SU-DHL-6 (cell line): ENCODE measurements at regions not wholly inside any gene's neighbourhood (a gene's known extent, or its start where the extent isn't known, plus 50 kb on each side); places are given as distances from the start of the nearest gene placed in this dataset.

Experiments used
- H2AFZ ChIP-seq: fragments of 200-600 bp; sonication (generic); 2 replicates; pipeline ENCODE4 v1.6.1; 2014; ENCODE audit warnings: low read depth, mild to moderate bottlenecking, moderate library complexity, mixed read lengths, antibody characterized with exemption, low read length; ENCODE audit not compliant: severe bottlenecking
- H3F3A ChIP-seq: fragments of 200-600 bp; shearing (Covaris generic); 2 replicates; pipeline ENCODE4 v1.6.0; 2016; ENCODE audit warnings: antibody characterized with exemption, mild to moderate bottlenecking; ENCODE audit not compliant: insufficient read depth
- H3K27ac ChIP-seq: fragments of 200-600 bp; sonication (generic); 2 replicates; pipeline ENCODE4 v1.5.1; 2016; ENCODE audit warnings: low read depth, mild to moderate bottlenecking, low read length, moderate library complexity, mixed read lengths
- H3K27me3 ChIP-seq: fragments of 200-600 bp; sonication (generic), shearing (Covaris generic); 2 replicates; pipeline ENCODE4 v1.6.0; 2014; ENCODE audit warnings: mild to moderate bottlenecking, low read length
- H3K36me3 ChIP-seq: fragments of 200-600 bp; sonication (generic); 2 replicates; pipeline ENCODE4 v1.6.1; 2014; ENCODE audit warnings: mild to moderate bottlenecking, low read length, mixed read lengths
- H3K4me2 ChIP-seq: fragments of 300-600, 200-600 bp; shearing (Covaris generic), sonication (generic); 2 replicates; pipeline ENCODE4 v1.6.0; 2014; ENCODE audit warnings: low read length, low read depth, mild to moderate bottlenecking; ENCODE audit not compliant: poor library complexity, severe bottlenecking
- H3K4me3 ChIP-seq: fragments of 200-600 bp; sonication (generic); 2 replicates; pipeline ENCODE4 v1.5.1; 2014; ENCODE audit warnings: antibody characterized with exemption, low read length, mild to moderate bottlenecking, mixed read lengths; ENCODE audit not compliant: insufficient read depth, poor library complexity, severe bottlenecking
- H3K79me2 ChIP-seq: fragments of 200-600 bp; sonication (generic); 2 replicates; pipeline ENCODE4 v1.6.1; 2014; ENCODE audit warnings: mild to moderate bottlenecking, low read length, moderate library complexity; ENCODE audit not compliant: insufficient read depth
- H3K9ac ChIP-seq: fragments of 200-600 bp; sonication (generic); 2 replicates; pipeline ENCODE4 v1.7.0; 2014; ENCODE audit warnings: mild to moderate bottlenecking, low read length
- H3K9me2 ChIP-seq: fragments of 200-600 bp; sonication (generic); replicated peaks from 2 replicates; pipeline ENCODE4 v1.6.1; 2014; ENCODE audit warnings: low read length; ENCODE audit not compliant: insufficient read depth
- H3K9me3 ChIP-seq: fragments of 200-600 bp; sonication (generic); 2 replicates; pipeline ENCODE4 v1.6.1; 2014; ENCODE audit warnings: low read length, mixed read lengths; ENCODE audit not compliant: insufficient read depth
- H4K20me1 ChIP-seq: fragments of 200-600 bp; sonication (generic); 2 replicates; pipeline ENCODE4 v1.6.1; 2014; ENCODE audit warnings: low read depth, mild to moderate bottlenecking, antibody characterized with exemption, low read length, moderate library complexity, mixed read lengths
- EZH2phosphoT487 ChIP-seq: fragments of 200-600 bp; sonication (generic), shearing (Covaris generic); conservative IDR thresholded peaks from 2 replicates; pipeline ENCODE4 v1.6.1; 2018; ENCODE audit warnings: mild to moderate bottlenecking, antibody characterized with exemption, low read length, moderate library complexity, mixed read lengths
- TF ChIP-seq, protein P1 (sequence below): fragments of 200-600 bp; sonication (generic); IDR thresholded peaks from one replicate; pipeline ENCODE4 v1.5.1; 2017; ENCODE audit warnings: antibody characterized with exemption, mild to moderate bottlenecking, low read length, moderate library complexity; ENCODE audit not compliant: insufficient read depth, poor library complexity, severe bottlenecking

DNA sequence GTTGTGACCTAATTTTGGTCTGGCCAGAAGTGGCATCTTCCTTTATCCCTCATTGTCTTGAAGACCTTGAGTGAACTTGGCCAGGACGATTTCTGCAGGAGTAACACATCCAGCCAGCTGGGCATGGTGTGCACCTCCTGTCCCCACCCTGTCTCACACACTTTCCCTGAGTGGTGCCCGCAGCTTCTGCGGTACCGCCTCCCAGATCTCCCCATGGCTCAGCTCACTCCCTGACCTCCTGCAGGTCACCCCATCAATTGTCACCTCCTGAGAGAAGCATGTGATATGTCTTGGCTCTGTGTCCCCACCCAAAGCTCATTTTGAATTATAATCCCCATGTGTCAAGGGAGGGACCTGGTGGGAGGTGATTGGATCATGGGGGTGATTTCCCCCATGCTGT, 50.2 kb upstream of the TP53I11 start:
- Histone ChIP-seq H3K9me2 (no peaks in the 10 kb centered on the region), H3K9me3 (no peaks in the 10 kb centered on the region), H3K36me3 (no peaks in the 10 kb centered on the region), H3K4me3 (no peak overlapping the region), H3K4me2 (no peak overlapping the region), H4K20me1 (no peaks in the 10 kb centered on the region), H2AFZ (no peak overlapping the region), H3F3A (no peaks in the 10 kb centered on the region), H3K27ac (no peak overlapping the region), H3K79me2 (no peaks in the 10 kb centered on the region), H3K27me3 (no peaks in the 10 kb centered on the region), H3K9ac (no peak overlapping the region)
- TF ChIP-seq, protein P1, sequence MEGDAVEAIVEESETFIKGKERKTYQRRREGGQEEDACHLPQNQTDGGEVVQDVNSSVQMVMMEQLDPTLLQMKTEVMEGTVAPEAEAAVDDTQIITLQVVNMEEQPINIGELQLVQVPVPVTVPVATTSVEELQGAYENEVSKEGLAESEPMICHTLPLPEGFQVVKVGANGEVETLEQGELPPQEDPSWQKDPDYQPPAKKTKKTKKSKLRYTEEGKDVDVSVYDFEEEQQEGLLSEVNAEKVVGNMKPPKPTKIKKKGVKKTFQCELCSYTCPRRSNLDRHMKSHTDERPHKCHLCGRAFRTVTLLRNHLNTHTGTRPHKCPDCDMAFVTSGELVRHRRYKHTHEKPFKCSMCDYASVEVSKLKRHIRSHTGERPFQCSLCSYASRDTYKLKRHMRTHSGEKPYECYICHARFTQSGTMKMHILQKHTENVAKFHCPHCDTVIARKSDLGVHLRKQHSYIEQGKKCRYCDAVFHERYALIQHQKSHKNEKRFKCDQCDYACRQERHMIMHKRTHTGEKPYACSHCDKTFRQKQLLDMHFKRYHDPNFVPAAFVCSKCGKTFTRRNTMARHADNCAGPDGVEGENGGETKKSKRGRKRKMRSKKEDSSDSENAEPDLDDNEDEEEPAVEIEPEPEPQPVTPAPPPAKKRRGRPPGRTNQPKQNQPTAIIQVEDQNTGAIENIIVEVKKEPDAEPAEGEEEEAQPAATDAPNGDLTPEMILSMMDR = no peak
- no peak for TF ChIP-seq EZH2phosphoT487

DNA sequence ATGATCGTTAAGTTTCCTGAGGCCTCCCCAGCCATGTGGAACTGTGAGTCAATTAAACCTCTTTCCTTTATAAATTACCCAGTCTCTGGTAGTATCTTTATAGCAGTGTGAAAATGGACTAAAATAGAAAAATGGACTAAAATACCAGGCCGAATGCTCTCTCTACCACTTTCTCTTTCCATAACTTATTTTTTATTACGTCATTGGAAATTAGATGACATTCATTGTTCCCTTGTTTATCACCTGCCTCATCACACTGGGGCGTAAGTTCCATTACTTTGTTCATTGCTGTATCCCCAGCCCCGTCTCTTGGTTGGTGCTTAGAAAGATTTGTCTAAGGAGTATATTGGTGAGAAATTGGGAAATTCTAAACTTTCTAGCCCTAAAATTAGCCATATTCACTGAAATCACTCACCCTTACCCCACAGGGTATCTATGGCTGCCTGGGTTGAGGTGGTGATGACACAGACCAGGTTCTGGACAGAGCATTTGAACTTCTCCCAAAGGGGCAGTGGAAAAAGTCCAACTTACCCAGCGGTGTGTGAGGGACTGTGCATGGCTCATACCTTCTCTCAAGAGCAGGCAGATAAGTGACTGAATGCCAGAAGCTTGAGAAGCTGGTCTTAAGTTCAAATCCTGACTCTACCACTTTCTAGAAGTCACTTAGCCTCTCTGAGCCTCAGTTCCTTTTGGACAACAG, 50.9 kb upstream of the TP53I11 start:
- Histone ChIP-seq H3K9ac (no peak overlapping the region), H2AFZ (no peak overlapping the region), H3K27ac (no peak overlapping the region), H3K9me2 (no peaks in the 10 kb centered on the region), H3F3A (no peaks in the 10 kb centered on the region), H3K27me3 (no peaks in the 10 kb centered on the region), H3K4me3 (no peak overlapping the region), H3K36me3 (no peaks in the 10 kb centered on the region), H3K79me2 (no peaks in the 10 kb centered on the region), H3K9me3 (no peaks in the 10 kb centered on the region), H4K20me1 (no peaks in the 10 kb centered on the region), H3K4me2 (no peak overlapping the region)
- TF ChIP-seq EZH2phosphoT487 = no peak
- TF ChIP-seq, protein P1 = no peak

GRCh38 chr11:45005106-45005505, 54.4 kb upstream of the TP53I11 start:
- Histone ChIP-seq H3K9me3 (no peaks in the 10 kb centered on the region), H2AFZ (no peak overlapping the region), H3K79me2 (no peaks in the 10 kb centered on the region), H3K9ac (no peak overlapping the region), H3K4me2 (no peak overlapping the region), H4K20me1 (no peaks in the 10 kb centered on the region), H3K9me2 (no peaks in the 10 kb centered on the region), H3K36me3 (no peaks in the 10 kb centered on the region), H3K27me3 (no peaks in the 10 kb centered on the region), H3K4me3 (no peak overlapping the region), H3F3A (no peaks in the 10 kb centered on the region), H3K27ac (no peak overlapping the region)
- no peak for TF ChIP-seq EZH2phosphoT487
- TF ChIP-seq, protein P1 = no peak
